ENCODE measurements at regions not wholly inside any gene's neighbourhood (a gene's known extent, or its start where the extent isn't known, plus 50 kb on each side); places are given as distances from the start of the nearest gene placed in this dataset.

DNA sequence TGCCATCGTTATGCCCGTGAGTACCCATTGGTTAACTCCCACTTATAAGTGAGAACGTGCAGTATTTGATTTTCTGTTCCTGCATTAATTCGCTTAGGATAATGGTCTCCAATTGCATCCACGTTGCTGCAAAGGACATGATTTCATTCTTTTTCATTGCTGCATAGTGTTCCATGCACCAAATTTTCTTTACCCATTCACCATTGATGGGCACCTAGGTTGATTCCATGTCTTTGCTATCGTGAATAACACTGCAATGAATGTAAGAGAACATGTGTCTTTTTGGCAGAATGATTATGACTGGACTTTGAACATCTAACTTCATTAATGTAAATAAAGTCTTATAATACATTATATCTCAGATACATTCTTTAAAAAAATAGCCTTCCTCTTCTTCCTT, 169.6 kb upstream of the CDIN1 start:
- no peak for TF ChIP-seq EZH2 (IDR thresholded peaks at IDR 0.05; ENCODE audit: low read depth)
- TF ChIP-seq, protein P1, sequence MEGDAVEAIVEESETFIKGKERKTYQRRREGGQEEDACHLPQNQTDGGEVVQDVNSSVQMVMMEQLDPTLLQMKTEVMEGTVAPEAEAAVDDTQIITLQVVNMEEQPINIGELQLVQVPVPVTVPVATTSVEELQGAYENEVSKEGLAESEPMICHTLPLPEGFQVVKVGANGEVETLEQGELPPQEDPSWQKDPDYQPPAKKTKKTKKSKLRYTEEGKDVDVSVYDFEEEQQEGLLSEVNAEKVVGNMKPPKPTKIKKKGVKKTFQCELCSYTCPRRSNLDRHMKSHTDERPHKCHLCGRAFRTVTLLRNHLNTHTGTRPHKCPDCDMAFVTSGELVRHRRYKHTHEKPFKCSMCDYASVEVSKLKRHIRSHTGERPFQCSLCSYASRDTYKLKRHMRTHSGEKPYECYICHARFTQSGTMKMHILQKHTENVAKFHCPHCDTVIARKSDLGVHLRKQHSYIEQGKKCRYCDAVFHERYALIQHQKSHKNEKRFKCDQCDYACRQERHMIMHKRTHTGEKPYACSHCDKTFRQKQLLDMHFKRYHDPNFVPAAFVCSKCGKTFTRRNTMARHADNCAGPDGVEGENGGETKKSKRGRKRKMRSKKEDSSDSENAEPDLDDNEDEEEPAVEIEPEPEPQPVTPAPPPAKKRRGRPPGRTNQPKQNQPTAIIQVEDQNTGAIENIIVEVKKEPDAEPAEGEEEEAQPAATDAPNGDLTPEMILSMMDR (conservative IDR thresholded peaks at IDR 0.05), result no peak

Data from PC-9 (cell line).